DMS53 (cell line): ENCODE measurements at regions not wholly inside any gene's neighbourhood (a gene's known extent, or its start where the extent isn't known, plus 50 kb on each side); places are given as distances from the start of the nearest gene placed in this dataset.

ENCODE experiments used
- DNase-seq: peaks from one replicate; lab custom pipeline; 2025; lab: John Stamatoyannopoulos, UW

DNA sequence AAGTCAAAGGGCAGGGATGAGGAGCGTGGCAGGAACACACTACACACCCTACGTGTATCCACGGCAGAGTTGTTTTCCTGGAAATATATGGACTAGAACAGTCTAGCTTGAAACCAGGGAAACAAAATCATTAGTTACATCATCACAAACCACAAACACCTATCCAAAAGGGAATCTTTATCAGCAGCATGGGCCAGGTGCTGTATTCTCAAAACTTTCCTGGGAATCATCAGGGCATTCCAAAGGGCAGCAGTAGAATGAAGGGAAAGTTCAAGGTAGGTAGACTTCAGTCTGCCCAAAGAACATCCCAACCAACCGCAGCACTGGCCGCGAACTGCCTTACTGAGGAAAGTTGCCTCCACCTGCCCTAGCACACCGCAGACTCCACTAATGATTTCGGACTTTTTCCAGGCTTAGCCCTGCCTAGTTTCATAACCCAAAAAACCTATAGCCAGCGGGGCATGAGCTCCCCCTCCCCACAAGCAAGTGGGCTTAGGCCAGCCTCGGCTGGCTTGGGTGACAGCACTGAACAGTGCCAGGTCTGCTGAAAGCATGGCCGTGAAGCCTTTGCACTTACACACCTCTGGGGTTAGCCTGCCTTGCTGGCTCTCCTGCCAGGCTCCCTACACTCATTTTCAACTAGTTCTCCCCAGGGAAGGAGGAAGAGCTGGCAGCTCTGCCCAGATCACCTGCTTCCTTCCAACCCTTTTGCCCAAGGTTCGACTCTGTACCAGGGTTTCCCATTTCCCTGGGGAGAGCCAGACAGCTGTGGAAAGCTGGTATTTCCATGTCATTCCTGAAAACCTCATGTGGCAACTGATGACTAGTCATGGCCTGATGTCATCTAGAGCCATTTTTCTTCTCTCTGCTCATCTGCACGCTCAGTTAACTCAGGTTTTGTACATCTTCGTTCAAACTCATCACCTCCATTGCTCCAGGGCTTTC is 77.3 kb upstream of the UBAC2 start:
- DNase-seq = no peak

DNA sequence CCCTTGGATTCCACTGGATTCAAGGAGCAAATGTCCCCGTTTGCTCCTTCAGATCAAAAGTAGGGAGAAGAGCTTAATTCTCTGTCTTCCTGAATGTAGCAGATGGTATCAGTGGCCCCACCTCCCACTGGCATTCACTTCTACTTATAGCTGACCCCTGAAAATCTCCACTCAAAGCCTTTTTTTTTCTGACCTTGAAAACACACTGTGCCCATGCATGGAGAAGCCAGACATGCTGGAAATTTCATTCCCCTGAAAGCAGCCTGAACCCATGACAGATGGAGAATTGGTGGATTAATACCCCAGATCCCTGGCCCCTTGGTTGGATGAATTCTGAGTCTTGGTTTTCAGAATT is 76.6 kb upstream of the UBAC2 start:
- no peak for DNase-seq

GRCh38 chr13:99124794-99125316 is 75.8 kb upstream of the UBAC2 start:
- DNase-seq = peak; percentile 71

DNA sequence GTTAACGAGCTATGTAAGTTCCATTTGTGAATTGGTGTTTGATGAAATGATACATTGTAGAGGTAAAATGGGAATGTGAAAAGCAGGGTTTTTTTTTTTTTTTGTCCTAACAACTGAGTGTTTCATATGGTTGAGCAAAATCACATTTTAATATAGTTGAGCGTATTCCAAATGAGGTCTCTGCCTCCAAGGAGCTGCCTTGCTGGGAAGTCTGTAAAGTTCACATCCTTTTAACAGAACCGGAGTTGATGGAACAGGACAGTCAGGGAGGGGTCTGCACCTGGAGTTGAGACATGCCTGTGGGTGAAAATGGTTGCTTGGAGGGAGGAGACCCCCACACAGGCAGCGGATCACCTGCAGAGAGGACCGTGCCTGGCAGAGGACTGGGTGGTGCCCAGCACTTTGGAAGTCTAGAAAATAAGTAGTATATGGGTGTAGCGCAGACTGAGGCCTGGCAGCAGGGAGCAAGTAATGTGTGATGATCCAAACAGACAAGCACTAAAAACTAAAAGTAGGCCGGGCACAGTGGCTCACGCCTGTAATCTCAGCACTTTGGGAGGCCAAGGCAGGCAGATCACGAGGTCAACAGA is 75.2 kb upstream of the UBAC2 start:
- no peak for DNase-seq

DNA sequence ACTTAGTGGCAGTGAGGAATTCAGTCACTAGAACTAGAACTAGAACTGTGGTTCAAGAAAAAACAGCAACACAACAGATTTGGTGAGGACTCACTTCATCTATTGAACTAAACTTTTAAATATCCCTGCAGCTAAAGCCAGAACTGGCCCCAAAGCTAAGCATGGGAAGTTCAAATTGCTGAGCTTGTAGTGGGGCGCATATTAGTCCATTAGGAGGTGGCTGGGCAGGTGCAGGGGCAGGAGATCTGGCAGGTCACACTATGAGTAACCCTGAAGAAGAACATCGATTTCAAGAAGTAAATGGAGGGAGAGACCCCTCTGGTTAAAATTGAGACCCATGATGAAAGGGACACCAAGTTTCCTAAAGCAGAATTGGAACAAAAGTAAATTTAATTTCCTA is 73.8 kb upstream of the UBAC2 start:
- no peak for DNase-seq

DNA sequence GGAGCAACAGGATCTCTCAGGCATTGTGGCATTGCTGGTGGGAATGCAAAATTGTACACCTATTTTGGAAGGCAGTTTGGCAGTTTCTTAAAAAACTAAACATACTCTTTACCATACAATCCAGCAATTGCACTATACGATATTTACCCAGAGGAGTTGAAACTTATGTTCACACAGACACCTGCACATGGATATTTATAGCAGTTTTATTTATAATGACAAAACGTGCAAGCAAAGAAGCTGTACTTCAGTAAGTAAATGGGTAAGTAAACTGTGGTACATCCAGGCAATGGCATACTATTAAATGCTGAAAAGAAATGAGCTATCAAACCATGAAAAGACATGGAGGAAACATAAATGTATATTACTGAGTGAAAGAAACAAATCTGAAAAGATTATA is 71.6 kb upstream of the UBAC2 start:
- no peak for DNase-seq

- DNase-seq = no peak
These were observed 70.7 kb upstream of the UBAC2 start for GRCh38 chr13:99129951-99130350.

DNA sequence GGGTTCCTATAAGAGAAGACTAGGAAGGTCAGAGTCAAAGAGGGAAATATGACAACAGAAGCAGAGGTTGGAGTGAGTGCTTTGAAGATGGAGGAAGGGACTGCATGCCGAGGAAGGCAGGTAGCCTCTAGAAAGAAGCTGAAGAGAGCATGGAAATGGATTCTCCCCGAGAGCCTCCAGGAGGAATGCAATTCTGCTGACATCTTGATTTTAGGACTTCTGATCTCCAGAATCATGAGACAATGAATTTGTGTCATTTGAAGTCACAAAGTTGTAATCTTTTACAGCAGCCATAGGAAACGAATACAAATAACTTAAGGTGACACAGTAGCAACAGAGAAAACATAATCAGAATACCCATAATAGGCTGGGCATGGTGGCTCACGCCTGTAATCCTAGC is 69.2 kb upstream of the UBAC2 start:
- DNase-seq = no peak

DNA sequence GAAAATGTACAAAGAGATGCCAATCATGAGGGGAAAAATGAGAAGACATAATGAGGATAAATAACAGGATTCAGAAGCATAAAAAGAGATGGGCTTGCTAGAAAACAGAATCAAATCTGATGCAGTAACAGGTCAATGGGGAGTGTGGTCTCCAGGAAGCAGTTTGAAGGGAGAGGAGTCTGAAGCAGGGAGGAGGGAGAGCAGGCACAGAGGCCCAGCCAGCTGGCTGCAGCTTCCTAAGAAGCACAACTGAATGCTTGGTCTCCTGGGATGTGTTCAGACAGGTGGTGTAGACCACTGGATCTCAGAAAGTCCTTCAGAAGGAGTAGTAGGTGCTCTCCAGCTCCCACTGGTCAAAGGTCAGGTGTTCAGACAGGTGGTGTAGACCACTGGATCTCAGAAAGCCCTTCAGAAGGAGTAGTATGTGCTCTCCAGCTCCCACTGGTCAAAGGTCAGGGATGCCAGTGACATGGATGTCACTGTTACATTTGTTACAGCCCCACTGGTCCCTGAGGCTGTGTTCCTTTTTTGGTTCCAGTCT is 68.3 kb upstream of the UBAC2 start:
- DNase-seq = peak; percentile 46

DNA sequence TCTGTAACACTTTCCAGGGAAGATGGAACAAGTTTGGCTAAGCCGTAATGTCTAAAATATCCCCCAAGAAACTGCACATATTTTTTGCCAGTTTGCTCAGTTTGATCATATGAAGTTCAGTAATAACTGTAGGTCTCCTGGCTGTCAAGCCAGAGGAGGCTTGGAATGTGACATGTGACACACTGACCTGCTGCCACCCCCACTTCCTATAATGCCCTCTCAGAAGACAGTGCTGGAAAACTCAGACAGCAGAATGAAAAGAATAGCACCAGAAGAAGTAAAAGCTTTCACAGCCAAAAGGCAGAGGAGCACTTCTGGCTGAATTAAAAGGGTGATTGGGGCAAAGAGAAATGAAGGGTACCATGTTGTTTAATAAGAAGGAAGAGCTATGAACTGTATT is 67.4 kb upstream of the UBAC2 start:
- peak; percentile 0 for DNase-seq

GRCh38 chr13:99133848-99134247 is 66.8 kb upstream of the UBAC2 start:
- no peak for DNase-seq

- DNase-seq = no peak
These were observed 65.1 kb upstream of the UBAC2 start for GRCh38 chr13:99135591-99135990.

DNA sequence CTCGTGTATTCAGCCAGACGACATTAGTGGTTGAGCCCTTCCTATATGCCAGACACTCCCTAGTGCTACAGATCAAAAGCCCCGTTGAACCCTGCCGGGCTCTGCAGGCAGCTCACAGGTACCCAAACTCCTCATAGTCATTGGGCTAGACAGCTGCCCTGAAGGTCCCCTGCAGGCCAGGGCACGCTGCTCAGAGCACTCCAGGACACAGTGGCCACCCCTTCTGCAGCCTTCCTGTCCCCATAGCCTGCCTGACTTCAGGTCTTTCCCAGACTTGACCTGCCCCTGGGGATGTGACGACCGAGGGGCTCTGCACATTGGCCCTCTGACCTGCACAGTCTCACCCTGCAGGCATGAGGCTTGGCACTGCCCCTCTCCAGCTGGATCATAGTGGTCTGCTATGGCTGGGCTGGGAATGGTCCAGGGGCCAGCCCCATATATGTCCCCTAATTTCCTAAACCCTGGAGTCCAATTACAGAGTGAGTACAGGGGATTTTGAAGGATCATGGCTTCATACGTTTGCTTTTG is 64.2 kb upstream of the UBAC2 start:
- no peak for DNase-seq

GRCh38 chr13:99140831-99141230 is 59.8 kb upstream of the UBAC2 start:
- no peak for DNase-seq

DNA sequence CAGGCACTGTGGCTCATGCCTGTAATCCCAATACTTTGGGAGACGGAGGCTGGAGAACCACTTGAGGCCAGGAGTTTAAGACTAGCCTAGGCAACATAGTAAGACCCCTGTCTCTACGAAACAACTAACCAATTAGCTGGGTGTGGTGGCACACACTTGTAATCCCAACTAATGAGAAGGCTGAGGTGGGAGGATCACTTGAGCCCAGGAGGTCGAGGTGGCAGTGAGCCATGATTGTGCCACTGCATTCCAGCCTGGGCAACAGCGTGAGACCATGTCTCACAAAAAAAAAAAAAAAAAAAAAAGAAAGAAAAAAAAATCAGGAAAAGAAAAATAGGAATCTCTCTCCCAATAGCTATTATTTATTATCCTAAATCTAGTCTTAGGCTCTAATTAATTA is 56.8 kb upstream of the UBAC2 start:
- DNase-seq = no peak

DNA sequence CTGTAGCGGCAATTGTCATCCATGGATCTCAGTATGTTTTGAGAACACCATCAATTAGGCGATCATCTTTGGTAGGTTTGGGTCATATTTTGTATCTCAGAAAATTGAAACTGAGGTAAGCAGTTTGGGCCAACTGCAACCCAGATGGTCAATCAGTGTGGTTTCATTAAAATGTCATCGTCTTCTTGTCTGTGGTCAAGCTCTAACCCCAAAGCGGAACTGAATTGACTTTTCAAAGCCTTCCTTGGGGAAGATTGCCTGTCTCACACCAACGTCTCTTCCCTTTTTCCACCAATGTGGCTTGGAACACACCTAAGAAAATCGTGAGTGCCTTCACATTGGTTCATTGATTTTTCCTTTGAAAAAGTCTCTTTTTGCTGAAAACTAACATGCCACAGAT is 56.3 kb upstream of the UBAC2 start:
- no peak for DNase-seq

DNA sequence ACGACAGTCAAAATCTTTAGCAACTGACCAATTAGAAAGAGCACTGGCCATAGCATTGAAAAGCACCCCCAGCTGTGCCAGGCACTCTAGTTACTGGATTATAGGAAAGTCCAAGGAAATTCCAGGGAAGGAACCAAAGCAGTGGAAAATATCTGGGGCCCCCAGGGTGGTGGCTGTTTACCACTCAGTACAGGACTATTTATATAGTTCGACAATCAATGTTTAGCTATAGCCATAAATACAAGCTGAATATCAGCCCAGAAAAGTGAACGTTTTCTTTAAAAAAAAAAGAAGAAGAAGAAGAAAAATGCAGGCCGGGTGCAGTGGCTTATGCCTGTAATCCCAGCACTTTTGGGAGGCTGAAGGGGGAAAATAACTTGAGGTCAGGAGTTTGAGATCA is 55.2 kb upstream of the UBAC2 start:
- DNase-seq = no peak

- no peak for DNase-seq
These were observed 49.9 kb upstream of the UBAC2 start for GRCh38 chr13:99150575-99151361.
